MCF 10A (cell line): ENCODE measurements at regions not wholly inside any gene's neighbourhood (a gene's known extent, or its start where the extent isn't known, plus 50 kb on each side); places are given as distances from the start of the nearest gene placed in this dataset.
"Not testable (repeated sequence)": the region's sequence is repeated elsewhere in the genome, so short reads cannot be mapped to it uniquely, and the experiment has no call there.

ENCODE experiments used
- BruUV-seq: library from RNA; stranded (reverse); fragments of 400-500 nt; replicated peaks from 2 replicates; lab custom pipeline; 2021; lab: Mats Ljungman, UMichigan
- CTCF ChIA-PET: fragments of 300-600 bp; sonication (Branson Sonifier 250); formaldehyde crosslinking; extraction: SDS; loops from one replicate; lab custom pipeline; 2021; ENCODE audit warnings: antibody characterized with exemption, inconsistent platforms; lab: Yijun Ruan, JAX
- POLR2A ChIA-PET: fragments of 300-600, 350-650 bp; sonication (Branson Sonifier 250); formaldehyde crosslinking; extraction: SDS; loops from one replicate; lab custom pipeline; 2020; ENCODE audit warnings: antibody characterized with exemption, inconsistent platforms; lab: Yijun Ruan, JAX
- DNase-seq: peaks from one replicate; pipeline ENCODE4 v3.0.0-alpha.2; 2018; ENCODE audit not compliant: unreplicated experiment
- H3K27ac Mint-ChIP-seq: one replicate; pipeline ENCODE4 v1.8.0; 2022; ENCODE audit warnings: mild to moderate bottlenecking, low read depth, mixed read lengths; ENCODE audit not compliant: unreplicated experiment
- H3K27me3 Mint-ChIP-seq: one replicate; pipeline ENCODE4 v1.8.0; 2022; ENCODE audit warnings: mixed read lengths; ENCODE audit not compliant: insufficient read depth, unreplicated experiment
- H3K36me3 Mint-ChIP-seq: one replicate; pipeline ENCODE4 v1.8.0; 2022; ENCODE audit warnings: mild to moderate bottlenecking, moderate library complexity, mixed read lengths; ENCODE audit not compliant: insufficient read depth, unreplicated experiment
- H3K4me1 Mint-ChIP-seq: one replicate; pipeline ENCODE4 v1.8.0; 2022; ENCODE audit warnings: mixed read lengths; ENCODE audit not compliant: insufficient read depth, unreplicated experiment
- H3K4me3 Mint-ChIP-seq: one replicate; pipeline ENCODE4 v1.8.0; 2022; ENCODE audit warnings: mild to moderate bottlenecking, moderate library complexity, mixed read lengths; ENCODE audit not compliant: unreplicated experiment
- H3K9me3 Mint-ChIP-seq: one replicate; pipeline ENCODE4 v1.8.0; 2022; ENCODE audit warnings: mixed read lengths; ENCODE audit not compliant: unreplicated experiment
- intact Hi-C: fragments of 100-400 bp; cut with micrococcal nuclease; formaldehyde crosslinking; loops from 2 replicates; pipeline ENCODE4 v1.14.1; 2022
- TF ChIP-seq, protein P1 (sequence below): fragments of 200-600 bp; IDR thresholded peaks from one replicate; pipeline ENCODE4 v1.8.0; 2022; ENCODE audit warnings: antibody characterized with exemption, mild to moderate bottlenecking; ENCODE audit not compliant: unreplicated experiment

DNA sequence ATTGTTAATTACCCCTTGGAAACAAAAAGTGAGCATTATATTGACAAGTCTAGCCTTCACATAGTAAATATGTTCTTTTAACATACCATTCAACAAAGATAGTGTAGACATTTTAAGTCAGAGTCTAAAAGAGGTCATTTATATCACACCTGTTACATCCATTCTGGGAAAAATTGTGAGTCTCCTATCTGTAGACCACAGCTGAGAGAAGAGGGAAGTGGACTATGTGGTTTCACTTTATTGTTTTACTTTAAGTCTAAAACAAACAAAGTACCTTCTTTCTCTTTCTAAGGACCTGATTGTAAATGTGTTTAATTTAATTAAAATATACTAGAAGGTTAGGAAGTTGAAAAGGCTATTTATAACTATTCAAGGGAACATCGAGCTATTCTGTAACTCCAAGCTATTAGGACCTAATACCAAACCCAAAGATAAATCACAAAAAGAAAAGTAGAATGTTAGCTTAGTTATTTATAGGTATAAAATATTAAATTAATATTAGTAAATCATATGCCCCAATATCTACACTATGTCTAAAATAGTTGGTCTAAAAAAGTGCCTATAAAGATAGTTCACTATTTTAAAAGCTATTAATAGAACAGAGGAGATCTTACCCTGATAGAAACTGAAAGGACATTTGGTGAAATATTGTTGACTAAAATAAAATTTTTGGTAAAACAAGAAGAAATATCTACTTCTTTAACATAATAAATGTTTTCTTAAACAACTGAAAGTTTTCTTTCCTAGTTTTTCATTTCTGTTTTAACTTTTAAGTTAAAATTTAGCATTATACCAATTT lies 134.9 kb downstream of the TMEM167A start:
- no peaks in the 10 kb centered on the region for H3K36me3 Mint-ChIP-seq

DNA sequence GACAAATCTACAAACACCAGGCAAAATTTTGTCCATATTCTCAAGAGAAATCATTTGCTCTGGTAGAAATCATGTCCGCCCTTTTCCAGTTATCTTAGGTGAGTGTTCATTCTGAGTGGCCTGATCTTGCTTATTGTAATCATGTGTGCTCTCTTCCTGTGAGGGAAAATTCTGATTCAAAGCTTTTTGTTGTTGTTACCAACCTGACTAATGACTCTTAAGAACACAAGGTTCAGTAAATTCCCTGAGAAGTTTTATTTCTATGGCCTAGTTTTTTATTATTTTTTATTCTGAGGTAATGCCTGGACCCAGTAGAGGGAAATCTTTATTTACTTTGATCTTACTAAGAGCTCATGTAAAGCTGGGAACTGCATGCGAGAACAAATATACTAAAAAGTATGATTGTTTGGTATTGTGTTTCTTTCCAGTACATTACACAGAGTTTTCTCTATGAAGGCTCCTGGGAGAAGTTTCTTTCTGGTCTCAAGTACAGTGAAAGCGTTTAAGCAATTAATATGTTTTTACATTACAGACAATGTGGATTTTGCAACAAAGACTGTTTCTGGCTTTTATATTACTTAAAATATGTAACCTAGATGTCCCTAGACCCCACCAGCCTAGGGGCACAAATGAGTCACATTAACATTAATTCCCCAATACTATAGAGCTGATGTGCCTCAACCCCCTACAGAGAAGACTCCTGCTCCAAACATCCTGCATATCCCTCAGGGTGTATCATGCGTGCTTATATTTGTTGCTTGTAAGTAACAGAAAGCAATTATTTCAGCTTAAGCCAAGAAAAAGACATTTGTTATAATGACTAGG lies 138.1 kb downstream of the TMEM167A start:
- intact Hi-C loops = no loop called here
- no peak for DNase-seq
- Mint-ChIP-seq H3K4me3 (no peak overlapping the region), H3K27me3 (no peaks in the 10 kb centered on the region), H3K4me1 (no peaks in the 10 kb centered on the region), H3K27ac (no peak overlapping the region), H3K9me3 (no peaks in the 10 kb centered on the region), H3K36me3 (no peaks in the 10 kb centered on the region)
- CTCF ChIA-PET = interaction anchor here (0.7 kb wide), 1 partner anchor 187 kb away, joined by 4 read pairs; no protein-coding TSS in a partner anchor
- POLR2A ChIA-PET = no interaction called here
- BruUV-seq = no TSS peak
- TF ChIP-seq, protein P1, sequence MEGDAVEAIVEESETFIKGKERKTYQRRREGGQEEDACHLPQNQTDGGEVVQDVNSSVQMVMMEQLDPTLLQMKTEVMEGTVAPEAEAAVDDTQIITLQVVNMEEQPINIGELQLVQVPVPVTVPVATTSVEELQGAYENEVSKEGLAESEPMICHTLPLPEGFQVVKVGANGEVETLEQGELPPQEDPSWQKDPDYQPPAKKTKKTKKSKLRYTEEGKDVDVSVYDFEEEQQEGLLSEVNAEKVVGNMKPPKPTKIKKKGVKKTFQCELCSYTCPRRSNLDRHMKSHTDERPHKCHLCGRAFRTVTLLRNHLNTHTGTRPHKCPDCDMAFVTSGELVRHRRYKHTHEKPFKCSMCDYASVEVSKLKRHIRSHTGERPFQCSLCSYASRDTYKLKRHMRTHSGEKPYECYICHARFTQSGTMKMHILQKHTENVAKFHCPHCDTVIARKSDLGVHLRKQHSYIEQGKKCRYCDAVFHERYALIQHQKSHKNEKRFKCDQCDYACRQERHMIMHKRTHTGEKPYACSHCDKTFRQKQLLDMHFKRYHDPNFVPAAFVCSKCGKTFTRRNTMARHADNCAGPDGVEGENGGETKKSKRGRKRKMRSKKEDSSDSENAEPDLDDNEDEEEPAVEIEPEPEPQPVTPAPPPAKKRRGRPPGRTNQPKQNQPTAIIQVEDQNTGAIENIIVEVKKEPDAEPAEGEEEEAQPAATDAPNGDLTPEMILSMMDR = no peak

More for the DNA sequence above, 134.9 kb downstream of the TMEM167A start:
- no peaks in the 10 kb centered on the region for H3K27me3 Mint-ChIP-seq
- peaks cover 7% of the 10 kb centered on the region for H3K9me3 Mint-ChIP-seq
- intact Hi-C loops = no loop called here
- H3K4me3 Mint-ChIP-seq = no peak overlapping the region
- POLR2A ChIA-PET = no interaction called here
- CTCF ChIA-PET = interaction anchor here (0.6 kb wide), 1 partner anchor 578 kb away, joined by 4 read pairs; no protein-coding TSS in a partner anchor
- H3K27ac Mint-ChIP-seq = no peak overlapping the region
- no peak for DNase-seq
- no peaks in the 10 kb centered on the region for H3K4me1 Mint-ChIP-seq
- TF ChIP-seq, protein P1 = no peak
- no TSS peak for BruUV-seq

DNA sequence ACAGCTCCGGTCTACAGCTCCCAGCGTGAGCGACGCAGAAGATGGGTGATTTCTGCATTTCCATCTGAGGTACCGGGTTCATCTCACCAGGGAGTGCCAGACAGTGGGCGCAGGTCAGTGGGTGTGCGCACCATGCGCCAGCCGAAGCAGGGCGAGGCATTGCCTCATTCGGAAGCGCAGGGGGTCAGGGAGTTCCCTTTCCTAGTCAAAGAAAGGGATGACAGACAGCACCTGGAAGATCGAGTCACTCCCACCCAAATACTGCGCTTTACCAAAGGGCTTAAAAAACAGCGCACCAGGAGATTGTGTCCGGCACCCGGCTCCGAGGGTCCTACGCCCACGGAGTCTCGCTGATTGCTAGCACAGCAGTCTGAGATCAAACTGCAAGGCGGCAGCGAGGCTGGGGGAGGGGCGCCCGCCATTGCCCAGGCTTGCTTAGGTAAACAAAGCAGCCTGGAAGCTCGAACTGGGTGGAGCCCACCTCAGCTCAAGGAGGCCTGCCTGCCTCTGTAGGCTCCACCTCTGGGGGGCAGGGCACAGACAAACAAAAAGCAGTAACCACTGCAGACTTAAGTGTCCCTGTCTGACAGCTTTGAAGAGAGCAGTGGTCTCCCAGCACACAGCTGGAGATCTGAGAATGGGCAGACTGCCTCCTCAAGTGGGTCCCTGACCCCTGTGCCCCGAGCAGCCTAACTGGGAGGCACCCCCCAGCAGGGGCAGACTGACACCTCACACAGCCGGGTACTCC lies 144.5 kb downstream of the TMEM167A start:
- H3K27me3 Mint-ChIP-seq, POLR2A ChIA-PET, H3K4me3 Mint-ChIP-seq, BruUV-seq, H3K27ac Mint-ChIP-seq, DNase-seq, CTCF ChIA-PET, H3K4me1 Mint-ChIP-seq, H3K36me3 Mint-ChIP-seq, intact Hi-C loops, H3K9me3 Mint-ChIP-seq: not testable (repeated sequence)

DNA sequence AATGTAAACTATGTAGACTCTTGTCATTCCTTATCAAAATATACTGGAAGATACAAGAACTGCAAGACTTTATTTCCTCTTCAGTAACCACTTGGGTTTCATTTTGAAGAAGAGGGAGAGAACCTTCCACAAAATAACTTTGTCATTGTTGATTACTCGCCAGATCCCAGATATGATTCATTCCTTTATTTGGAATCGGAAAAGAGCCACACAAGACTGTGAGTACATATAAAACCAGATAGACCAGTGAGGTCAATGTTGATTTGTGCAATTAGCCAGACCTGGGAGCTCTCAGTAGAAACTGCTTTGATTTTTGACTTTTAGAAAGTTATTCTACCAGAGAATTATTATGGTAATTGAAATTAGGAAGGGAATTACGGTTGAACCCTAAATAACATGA lies 146.1 kb downstream of the TMEM167A start:
- ChIA-PET CTCF (no interaction called here), POLR2A (no interaction called here)
- peak; percentile 46 for DNase-seq
- no peaks in the 10 kb centered on the region for H3K36me3 Mint-ChIP-seq
- no peaks in the 10 kb centered on the region for H3K27me3 Mint-ChIP-seq
- intact Hi-C loops = no loop called here
- H3K4me3 Mint-ChIP-seq = no peak overlapping the region
- TF ChIP-seq, protein P1 = no peak
- H3K27ac Mint-ChIP-seq = peak overlapping the region; percentile 37
- no peaks in the 10 kb centered on the region for H3K9me3 Mint-ChIP-seq
- no peaks in the 10 kb centered on the region for H3K4me1 Mint-ChIP-seq
- BruUV-seq = no TSS peak
